AG04450 (cell line): ENCODE measurements at regions not wholly inside any gene's neighbourhood (a gene's known extent, or its start where the extent isn't known, plus 50 kb on each side); places are given as distances from the start of the nearest gene placed in this dataset.

Experiments used
- CTCF ChIA-PET: fragments of 300-600, 350-600 bp; formaldehyde crosslinking; extraction: SDS; loops from one replicate; lab custom pipeline; 2022; ENCODE audit warnings: antibody characterized with exemption, inconsistent platforms; lab: Charles Lee
- POLR2A ChIA-PET: fragments of 350-600 bp; formaldehyde crosslinking; extraction: SDS; loops from one replicate; lab custom pipeline; 2021; ENCODE audit warnings: antibody characterized with exemption, inconsistent platforms; lab: Yijun Ruan, JAX
- DNase-seq: peaks from one replicate; pipeline ENCODE4 v3.0.0-alpha.2; 2011; ENCODE audit warnings: low read depth, low spot score
- H3K27ac ChIP-seq: one replicate; pipeline ENCODE4 v1.5.1; 2012; ENCODE audit warnings: low read depth, low read length, control low read depth
- H3K27me3 ChIP-seq: one replicate; pipeline ENCODE4 v1.6.0; 2012; ENCODE audit warnings: low read length; ENCODE audit not compliant: control insufficient read depth, insufficient read depth
- H3K4me3 ChIP-seq: 2 replicates; pipeline ENCODE4 v1.5.1; 2011; ENCODE audit warnings: mild to moderate bottlenecking, low read depth, low read length, control low read depth
- H3K9me3 ChIP-seq: 2 replicates; pipeline ENCODE4 v1.5.1; 2012; ENCODE audit warnings: low read length; ENCODE audit not compliant: control insufficient read depth, insufficient read depth
- CTCF ChIP-seq: IDR thresholded peaks from 2 replicates; pipeline ENCODE4 v1.5.1; 2011; ENCODE audit warnings: low read depth, low read length, control low read depth, inconsistent platforms

- Histone ChIP-seq H3K9me3 (no peaks in the 10 kb centered on the region; the same call in 1 of the 2 replicates), H3K27ac (no peak overlapping the region), H3K4me3 (no peak overlapping the region), H3K27me3 (no peaks in the 10 kb centered on the region)
- DNase-seq = no peak
- POLR2A ChIA-PET = no interaction called here
- CTCF ChIA-PET = no interaction called here
- no peak for TF ChIP-seq CTCF
These were observed 1465.1 kb upstream of the C9orf72 start for GRCh38 chr9:29038332-29038731.

- no peak for TF ChIP-seq CTCF
- ChIA-PET POLR2A (no interaction called here), CTCF (no interaction called here)
These were observed 1466.0 kb upstream of the C9orf72 start for GRCh38 chr9:29039258-29039657.

GRCh38 chr9:29043072-29043471 lies 1469.8 kb upstream of the C9orf72 start:
- ChIA-PET POLR2A (no interaction called here), CTCF (no interaction called here)
- Histone ChIP-seq H3K9me3 (no peaks in the 10 kb centered on the region; the same call in 1 of the 2 replicates), H3K27ac (no peak overlapping the region), H3K27me3 (no peaks in the 10 kb centered on the region), H3K4me3 (no peak overlapping the region)
- DNase-seq = no peak
- no peak for TF ChIP-seq CTCF

More at GRCh38 chr9:29039258-29039657, 1466.0 kb upstream of the C9orf72 start:
- H3K27ac ChIP-seq = no peak overlapping the region
- no peaks in the 10 kb centered on the region; the same call in 1 of the 2 replicates for H3K9me3 ChIP-seq
- H3K4me3 ChIP-seq = no peak overlapping the region
- DNase-seq = no peak
- no peaks in the 10 kb centered on the region for H3K27me3 ChIP-seq

GRCh38 chr9:29044959-29045358 lies 1471.7 kb upstream of the C9orf72 start:
- no peaks in the 10 kb centered on the region for H3K27me3 ChIP-seq
- no peak for DNase-seq
- CTCF ChIA-PET = no interaction called here
- no peak overlapping the region for H3K4me3 ChIP-seq
- no peaks in the 10 kb centered on the region for H3K9me3 ChIP-seq
- no peak overlapping the region for H3K27ac ChIP-seq
- POLR2A ChIA-PET = no interaction called here
- no peak for TF ChIP-seq CTCF

GRCh38 chr9:29060041-29060440 lies 1486.8 kb upstream of the C9orf72 start:
- ChIA-PET CTCF (no interaction called here), POLR2A (no interaction called here)
- DNase-seq = no peak
- Histone ChIP-seq H3K27me3 (no peaks in the 10 kb centered on the region), H3K27ac (no peak overlapping the region), H3K4me3 (no peak overlapping the region), H3K9me3 (no peaks in the 10 kb centered on the region)
- no peak for TF ChIP-seq CTCF
